HG02884 (cell line): ENCODE measurements at regions not wholly inside any gene's neighbourhood (a gene's known extent, or its start where the extent isn't known, plus 50 kb on each side); places are given as distances from the start of the nearest gene placed in this dataset.

ENCODE experiments used
- ATAC-seq: cut with Tn5 transposase; IDR thresholded peaks from one replicate; pipeline ENCODE4 v1.9.1; 2021; ENCODE audit warnings: mild to moderate bottlenecking, moderate library complexity; ENCODE audit not compliant: unreplicated experiment

- ATAC-seq = no peak
Observed at GRCh38 chr10:131424836-131425491, 113.4 kb upstream of the TCERG1L start.

- ATAC-seq = no peak
Observed at GRCh38 chr10:131425752-131426533, 114.4 kb upstream of the TCERG1L start.

- ATAC-seq = no peak
Observed at GRCh38 chr10:131426534-131426898, 115.0 kb upstream of the TCERG1L start.

GRCh38 chr10:131427281-131427680, 115.8 kb upstream of the TCERG1L start:
- ATAC-seq = no peak

GRCh38 chr10:131427901-131428300, 116.4 kb upstream of the TCERG1L start:
- ATAC-seq = no peak

GRCh38 chr10:131429141-131429540, 117.6 kb upstream of the TCERG1L start:
- no peak for ATAC-seq

GRCh38 chr10:131429942-131430341, 118.4 kb upstream of the TCERG1L start:
- no peak for ATAC-seq

- ATAC-seq = no peak
Observed at GRCh38 chr10:131430716-131431412, 119.3 kb upstream of the TCERG1L start.

GRCh38 chr10:131431533-131431932, 120.0 kb upstream of the TCERG1L start:
- no peak for ATAC-seq

- ATAC-seq = no peak
Observed at GRCh38 chr10:131431978-131432690, 120.6 kb upstream of the TCERG1L start.

GRCh38 chr10:131433568-131433967, 122.0 kb upstream of the TCERG1L start:
- ATAC-seq = no peak

- no peak for ATAC-seq
Observed at GRCh38 chr10:131435232-131435631, 123.7 kb upstream of the TCERG1L start.

- ATAC-seq = no peak
Observed at GRCh38 chr10:131435760-131436457, 124.4 kb upstream of the TCERG1L start.

- ATAC-seq = no peak
Observed at GRCh38 chr10:131436458-131436857, 124.9 kb upstream of the TCERG1L start.

- ATAC-seq = no peak
Observed at GRCh38 chr10:131437556-131438475, 126.3 kb upstream of the TCERG1L start.

- ATAC-seq = no peak
Observed at GRCh38 chr10:131438665-131439064, 127.1 kb upstream of the TCERG1L start.

GRCh38 chr10:131439705-131440104, 128.2 kb upstream of the TCERG1L start:
- no peak for ATAC-seq

- no peak for ATAC-seq
Observed at GRCh38 chr10:131440405-131441360, 129.2 kb upstream of the TCERG1L start.
